Hippocampal formation (tissue), 2 donors: ENCODE measurements at regions not wholly inside any gene's neighbourhood (a gene's known extent, or its start where the extent isn't known, plus 50 kb on each side); places are given as distances from the start of the nearest gene placed in this dataset.

ENCODE experiments used
- DNase-seq, 2 donors: peaks; one replicate each; lab custom pipeline; 2025; lab: John Stamatoyannopoulos, UW

DNA sequence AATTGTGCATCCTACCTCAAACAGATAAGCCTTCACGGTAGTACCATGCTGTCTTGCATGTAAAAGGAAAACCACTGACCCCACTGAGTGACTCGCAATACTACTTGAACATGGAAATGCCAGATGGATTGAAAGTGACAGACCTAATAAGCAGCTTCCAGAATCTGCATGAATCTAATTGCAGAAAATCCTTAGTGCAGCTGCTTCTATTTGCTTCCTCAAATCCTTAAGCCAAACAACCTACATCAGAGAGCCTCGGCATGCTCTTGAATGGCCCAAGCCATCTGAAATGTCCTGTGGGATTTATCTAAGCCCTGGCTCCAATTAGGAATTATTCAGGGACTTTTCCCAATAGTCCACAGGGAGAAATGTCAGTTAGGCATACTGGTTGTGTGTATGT is 509.5 kb upstream of the CELF2 start:
- DNase-seq: no peak

DNA sequence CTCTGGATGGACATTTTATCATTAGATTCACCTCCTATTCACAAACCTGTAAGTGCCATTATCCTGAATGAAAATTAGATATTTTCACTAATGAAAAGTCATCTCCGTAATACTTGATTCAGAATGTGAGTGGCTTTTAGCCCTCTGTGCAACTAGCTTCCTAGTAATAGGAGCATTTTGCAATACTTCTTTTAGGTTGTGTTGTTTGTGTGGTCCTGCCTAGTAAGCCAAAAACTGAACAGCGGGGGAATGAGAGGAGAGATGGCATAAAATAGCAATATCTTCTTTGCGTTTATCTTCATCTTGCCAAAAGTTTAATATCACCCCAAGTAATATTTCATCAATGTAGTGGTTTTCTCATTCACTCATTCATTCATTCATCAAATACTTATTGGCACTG is 507.5 kb upstream of the CELF2 start:
- no peak for DNase-seq

DNA sequence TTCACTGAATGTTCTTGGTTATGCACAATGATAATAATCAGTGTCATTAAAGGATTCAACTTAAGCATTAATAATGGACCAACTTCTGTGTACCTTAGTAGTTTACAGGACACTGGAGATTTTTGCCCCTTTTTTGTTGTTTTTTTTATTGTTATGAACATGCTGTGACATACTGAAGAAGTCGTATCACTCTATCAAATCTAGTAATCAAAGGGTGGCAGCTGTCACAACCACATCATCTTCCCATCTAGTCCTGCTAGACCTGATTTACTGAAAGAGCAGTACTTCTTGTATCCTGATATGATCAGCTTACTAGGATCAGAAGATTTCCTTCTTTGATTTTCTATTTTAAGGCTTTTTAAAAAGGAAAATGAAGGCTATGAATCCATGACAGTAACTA is 504.6 kb upstream of the CELF2 start:
- no peak for DNase-seq

GRCh38 chr10:10513898-10514297 is 503.8 kb upstream of the CELF2 start:
- DNase-seq: no peak

DNA sequence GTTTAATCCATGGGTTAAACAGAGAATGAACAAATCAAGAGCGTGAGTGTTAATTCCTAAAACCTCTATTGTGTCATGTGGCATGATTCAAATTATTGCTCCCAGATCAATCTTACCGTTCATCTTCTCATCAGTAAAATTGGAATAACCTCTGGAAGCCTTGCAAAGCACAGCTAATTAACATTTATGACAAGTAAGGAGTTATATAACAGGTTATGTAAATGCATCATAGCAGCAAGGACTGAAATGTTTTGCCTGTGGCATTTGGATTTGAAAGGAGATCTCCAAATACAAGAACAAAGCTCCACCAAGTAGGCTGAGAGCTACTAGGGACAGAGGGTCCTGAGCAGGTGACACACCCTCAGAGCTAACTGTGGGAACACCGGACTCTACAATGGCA is 502.9 kb upstream of the CELF2 start:
- DNase-seq: no peak

DNA sequence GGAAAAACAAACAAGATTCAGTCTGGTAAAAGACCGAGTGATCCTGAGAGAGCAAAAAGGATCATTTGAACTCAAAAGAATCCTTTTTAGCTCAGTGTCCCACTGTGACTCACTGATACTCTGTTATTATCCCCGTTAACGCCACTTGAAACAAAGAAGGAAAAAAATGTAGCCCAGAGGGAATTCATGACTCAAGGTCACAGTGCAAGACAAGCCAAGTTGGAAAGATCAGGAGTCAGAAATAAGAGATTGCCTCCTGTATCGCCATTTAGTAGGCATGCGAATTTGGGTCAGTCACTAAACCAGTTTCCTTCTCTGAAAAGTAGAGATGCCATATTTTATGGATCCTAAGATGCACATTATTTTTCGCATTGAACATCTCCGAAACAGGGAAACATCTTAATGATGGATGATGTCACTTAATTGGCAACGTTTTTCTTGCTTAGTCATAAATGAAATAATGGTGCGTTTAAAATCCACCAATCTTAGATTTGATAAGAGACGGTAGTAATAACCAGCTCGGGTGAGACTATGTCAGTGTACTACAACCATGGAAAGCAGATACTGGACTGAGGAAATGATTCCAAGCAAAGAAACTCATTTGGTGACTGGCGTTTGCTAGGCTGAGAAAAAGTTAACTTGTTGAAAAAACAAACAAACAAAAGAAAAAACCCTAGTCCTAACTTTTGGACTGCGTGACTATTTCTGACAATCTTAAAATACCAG is 502.0 kb upstream of the CELF2 start:
- no peak for DNase-seq

GRCh38 chr10:10516346-10517130 is 501.1 kb upstream of the CELF2 start:
- DNase-seq: no peak

DNA sequence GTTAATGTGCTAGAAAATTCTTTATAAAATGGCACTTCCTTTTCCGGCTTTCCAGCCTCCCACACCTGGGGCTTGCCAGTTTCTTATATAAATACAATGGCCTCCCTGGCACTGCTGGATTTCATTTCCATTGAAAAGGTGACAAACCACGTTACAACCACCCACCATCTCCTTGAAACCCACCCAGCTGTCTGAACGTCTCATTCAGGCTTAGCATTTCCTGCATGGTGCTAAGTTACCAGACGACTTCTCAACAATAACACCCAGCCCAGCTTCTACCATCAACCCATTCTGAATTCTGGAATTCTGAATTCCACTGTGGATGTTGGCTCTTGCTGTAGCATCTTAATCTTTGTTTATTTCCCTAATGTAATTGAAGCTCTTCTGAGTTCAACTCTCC is 499.8 kb upstream of the CELF2 start:
- no peak for DNase-seq

DNA sequence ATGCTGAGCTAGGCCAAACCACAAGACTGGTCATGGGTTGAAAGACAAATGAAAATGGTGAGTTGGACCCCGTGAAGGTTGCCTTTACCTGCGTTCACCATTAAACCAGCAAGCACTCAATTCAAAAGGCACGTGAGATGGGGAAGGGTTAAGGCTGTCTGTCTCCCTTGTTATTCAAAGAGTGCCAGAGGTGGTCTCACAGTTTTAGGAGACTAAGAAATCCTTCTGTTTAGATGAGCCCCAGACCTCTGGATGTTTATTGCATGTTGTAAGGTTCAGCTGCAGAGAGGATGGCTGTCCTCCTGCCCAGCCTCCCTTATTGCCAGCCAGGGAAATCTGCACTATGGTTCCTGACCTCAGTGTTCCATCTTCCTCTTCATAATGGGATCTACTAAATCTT is 498.0 kb upstream of the CELF2 start:
- DNase-seq: no peak

DNA sequence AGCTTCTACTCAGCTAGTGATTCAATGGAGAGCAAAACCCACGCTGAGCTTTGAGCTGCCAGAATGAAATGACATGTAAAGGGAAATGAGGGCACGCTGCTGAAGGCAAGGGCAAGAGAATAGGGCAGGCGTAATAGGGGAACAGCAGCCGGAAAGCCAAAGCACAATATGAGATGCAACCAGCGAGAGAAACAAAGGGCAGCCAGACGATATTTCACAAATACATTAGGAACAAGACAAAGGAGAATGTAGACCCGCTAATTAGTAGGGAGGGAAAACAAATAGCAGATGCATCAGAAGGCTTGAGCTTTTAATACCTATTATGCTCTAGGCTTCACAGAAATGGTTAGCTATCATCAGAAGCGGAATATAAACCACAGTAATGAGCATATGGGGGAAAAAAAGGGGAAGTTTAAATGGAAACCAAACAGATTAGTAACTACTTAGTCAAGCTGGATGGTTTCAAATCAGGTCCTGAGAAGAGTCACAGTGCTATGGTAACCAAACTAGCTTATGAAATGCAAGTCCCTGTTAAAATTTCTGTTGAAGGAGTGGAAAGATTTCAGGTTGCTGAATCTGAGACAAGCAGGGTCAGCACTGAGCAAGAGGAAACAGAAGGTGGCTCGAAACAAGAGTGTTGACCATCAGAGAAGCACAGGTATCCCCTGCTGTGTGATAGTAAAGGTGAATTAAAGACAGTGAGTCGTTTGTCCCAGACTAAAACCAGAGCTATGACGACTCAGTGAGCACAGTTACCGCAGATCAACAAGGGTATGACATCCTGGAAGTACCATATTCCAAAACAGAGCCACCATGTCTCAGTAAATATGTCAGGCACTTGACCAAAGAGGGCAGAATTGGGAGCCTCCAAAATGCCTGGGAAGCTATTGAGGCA is 496.9 kb upstream of the CELF2 start:
- no peak for DNase-seq

DNA sequence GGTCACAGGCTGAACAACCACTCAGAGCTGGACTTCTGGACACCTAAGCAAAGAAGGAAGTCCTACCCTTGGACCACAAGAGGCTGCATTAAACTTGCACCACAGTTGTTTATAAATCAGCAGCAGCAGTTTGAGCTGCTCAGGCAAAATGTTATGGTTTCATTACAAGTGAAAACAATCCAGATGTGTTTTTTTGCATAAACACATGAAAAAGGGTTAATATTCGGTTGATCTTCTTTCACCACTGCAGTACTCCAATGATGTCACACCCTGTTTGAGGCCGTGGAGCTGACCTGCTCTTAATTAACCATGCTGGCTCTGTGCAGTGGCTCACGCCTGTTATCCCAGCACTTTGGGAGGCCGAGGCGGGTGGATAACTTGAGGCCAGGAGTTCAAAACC is 490.8 kb upstream of the CELF2 start:
- no peak for DNase-seq

GRCh38 chr10:10527861-10528562 is 489.7 kb upstream of the CELF2 start:
- DNase-seq: no peak

DNA sequence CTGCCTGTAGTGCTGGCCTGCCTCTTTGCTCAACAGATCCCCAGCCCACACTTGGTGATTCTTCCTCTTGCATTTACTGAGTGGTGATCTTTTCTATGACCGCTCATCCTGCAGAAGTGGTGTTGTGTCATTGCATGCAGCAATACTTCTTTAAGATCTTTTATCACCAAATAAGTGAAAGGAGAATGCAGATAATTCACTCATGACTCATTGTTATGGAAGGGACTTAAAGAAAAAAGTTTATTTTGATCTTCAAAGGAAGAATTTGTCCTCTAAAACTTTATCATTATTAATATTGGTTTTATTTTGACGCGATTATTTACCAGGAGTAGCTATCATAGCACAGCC is 489.1 kb upstream of the CELF2 start:
- no peak for DNase-seq

- DNase-seq: no peak
Measured at GRCh38 chr10:10530313-10530712, 487.4 kb upstream of the CELF2 start.

DNA sequence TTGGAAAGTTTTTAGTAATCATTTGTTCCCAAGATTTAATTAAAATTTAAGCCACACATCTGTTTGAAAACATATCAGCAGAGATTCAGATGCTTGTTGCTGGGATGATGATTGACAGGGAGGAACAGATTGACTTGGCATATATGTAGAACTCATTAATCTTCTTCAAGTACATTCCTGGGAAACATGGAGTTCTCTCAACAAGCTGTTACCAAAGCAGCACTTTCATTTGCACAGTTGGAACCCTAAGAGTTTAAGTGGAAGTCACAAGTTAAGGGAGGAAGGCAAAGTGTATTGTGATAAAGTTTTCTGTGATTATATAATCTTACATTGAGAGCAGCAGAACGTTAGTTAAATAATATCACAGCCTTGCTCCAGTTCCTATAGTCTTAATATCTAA is 485.4 kb upstream of the CELF2 start:
- DNase-seq: no peak

GRCh38 chr10:10532826-10533225 is 484.8 kb upstream of the CELF2 start:
- no peak for DNase-seq

DNA sequence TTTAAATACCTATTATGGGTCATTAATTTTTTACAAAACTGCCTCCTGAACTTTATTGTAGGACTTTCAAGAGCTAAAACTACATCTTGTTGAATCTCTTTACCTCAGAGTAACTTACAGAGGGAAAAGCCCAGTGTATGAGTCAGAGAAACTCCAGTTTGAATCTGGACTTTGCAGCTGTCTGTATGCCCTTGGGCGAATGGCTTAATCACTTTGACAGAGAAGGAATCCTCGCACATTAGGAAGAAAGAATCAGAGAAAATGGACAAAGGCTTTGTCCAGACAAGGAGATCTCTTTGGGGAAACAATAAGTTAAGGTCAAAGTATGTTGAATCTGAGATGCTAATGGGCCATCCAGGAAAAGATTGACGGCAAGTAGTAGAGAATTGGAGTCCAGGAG is 484.2 kb upstream of the CELF2 start:
- no peak for DNase-seq

- DNase-seq: no peak
Measured at GRCh38 chr10:10538326-10538725, 479.3 kb upstream of the CELF2 start.

GRCh38 chr10:10540398-10540797 is 477.3 kb upstream of the CELF2 start:
- no peak for DNase-seq

- DNase-seq: no peak
Measured at GRCh38 chr10:10542477-10542876, 475.2 kb upstream of the CELF2 start.

DNA sequence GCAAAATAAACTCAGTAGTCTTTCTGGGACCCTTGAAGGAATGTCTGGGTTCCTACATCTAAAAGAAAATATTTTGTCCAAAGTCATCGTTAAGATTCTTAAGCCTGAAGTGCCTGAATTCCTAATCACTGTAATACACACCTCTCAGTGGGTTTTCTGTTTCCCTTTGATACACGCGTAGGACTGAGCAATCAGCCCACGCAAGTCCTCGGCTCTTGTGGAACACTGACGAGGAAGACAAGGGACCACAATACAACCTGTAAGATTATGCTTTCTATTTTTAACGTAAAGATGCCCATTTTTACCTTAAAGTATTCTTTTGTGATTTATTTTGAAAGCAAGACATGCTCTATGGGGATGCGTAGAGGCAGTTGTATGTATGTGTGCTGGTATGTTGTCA is 472.8 kb upstream of the CELF2 start:
- DNase-seq: no peak

DNA sequence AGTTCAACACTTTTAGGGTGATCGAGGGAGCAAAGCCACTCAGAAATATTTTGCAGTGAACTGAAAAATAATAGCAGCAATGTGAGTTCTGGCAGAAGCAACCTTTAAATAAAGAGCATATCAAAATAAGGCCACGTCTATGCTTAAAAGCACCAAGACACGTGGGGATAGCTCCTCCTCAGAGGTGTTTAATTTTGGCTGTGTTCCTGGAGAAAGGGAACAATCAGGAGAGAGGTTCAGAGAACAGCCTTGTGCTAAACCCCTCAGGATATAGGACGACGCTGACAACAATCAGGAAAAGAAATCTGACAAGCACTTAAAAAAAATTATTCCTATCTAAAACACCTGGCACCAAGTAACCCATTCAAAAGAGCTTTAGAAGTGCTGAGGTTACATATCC is 471.9 kb upstream of the CELF2 start:
- no peak for DNase-seq
